Medulla oblongata (tissue), 1 donor: ENCODE measurements at regions not wholly inside any gene's neighbourhood (a gene's known extent, or its start where the extent isn't known, plus 50 kb on each side); places are given as distances from the start of the nearest gene placed in this dataset.
A peak's percentile ranks its signal among the peaks of the same experiment; 100 is the strongest.

Experiments
- DNase-seq: peaks from one replicate; pipeline ENCODE4 v3.0.0-alpha.2; 2015; ENCODE audit errors: extremely low spot score

DNA sequence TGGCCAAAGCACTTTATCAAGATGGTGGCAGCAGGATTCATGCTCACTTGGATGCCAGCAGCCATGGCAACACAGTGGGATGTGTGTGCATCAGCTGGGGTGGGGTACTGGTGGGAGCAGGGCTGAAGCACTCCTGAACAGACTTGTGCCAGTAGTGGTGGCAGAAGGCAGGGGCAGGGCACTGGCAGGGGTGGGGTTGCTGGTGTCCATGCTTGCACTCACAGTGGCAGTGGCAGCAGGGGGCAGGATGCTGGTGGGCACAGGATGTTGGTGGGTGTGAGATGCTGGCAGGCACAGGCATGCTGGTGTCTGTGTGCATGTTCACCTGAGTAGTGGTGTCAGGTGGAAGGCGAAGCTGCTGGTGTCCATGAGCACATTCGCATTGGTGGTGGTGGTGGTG, 161.0 kb upstream of the PMFBP1 start:
- no peak for DNase-seq

DNA sequence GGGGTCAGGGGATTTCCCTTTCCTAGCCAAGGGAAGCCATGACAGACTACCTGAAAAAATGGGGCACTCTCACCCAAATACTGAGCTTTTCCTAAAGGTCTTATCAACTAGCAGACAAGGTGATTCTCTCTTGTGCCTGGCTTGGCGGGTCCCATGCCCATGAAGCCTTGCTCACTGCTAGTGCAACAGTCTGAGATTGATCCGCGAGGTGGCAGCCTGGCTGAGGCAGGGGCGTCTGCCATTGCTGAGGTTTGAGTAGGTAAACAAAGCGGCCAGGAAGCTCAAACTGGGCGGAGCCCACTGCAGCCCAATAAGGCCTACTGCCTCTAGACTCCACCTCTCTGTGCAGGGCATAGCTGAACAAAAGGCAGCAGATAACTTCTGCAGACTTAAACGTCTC, 152.6 kb upstream of the PMFBP1 start:
- DNase-seq = no peak

DNA sequence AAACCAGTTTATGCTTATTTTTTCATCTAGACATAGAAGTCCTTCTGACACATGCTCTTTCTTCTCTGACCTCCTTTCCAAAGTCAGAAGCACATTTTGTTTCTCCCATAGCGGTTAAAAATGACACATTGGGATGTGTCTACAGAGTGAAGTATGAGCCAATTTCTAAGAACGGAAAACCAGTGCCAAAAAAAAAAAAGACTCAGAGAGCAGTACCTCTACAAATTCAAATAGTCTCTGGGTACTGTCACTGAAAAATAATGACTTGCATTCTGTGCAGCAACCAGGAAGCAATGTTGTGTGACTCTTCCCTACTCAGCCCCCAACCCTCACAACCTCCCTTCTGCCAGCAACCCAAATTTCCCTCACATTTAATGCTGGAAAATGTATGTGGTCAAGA, 145.5 kb upstream of the PMFBP1 start:
- no peak for DNase-seq

DNA sequence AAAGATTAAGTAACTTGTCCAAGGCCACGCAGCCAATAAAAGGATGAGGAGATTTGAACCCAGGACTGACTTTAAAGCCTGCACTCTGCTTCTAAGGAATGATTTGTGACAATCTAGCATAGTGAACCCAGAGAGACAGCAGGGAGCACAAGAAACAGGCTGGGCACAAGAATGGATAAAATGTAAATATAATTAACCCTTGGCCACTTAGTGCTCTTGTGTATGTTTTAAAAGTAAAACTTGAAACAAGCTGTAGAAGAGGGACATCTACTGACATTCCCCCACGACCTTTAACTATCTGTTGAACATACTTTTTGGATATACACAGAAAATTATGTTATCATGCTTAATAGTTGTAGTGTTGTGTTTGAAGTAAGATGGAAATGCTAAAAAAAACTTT, 141.9 kb upstream of the PMFBP1 start:
- no peak for DNase-seq

DNA sequence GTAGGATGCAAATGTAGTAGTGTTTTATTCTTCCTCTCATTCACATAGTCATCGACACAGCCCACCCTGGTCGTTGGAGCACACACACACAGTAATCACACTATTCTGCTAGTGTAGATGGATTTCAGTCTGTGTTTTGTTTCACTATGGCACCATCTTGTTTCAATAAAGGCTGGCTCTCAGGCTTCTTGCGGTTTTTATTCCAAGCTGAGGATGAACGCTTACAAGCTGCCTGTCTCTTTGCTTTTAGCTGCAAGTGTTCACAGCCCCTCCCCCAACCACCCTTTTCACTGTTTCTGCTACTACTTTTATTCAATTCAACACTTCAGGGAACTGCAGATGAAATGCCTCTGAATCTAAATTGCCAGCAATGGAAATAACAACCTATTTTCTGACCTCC, 140.9 kb upstream of the PMFBP1 start:
- DNase-seq = peak; percentile 14

DNA sequence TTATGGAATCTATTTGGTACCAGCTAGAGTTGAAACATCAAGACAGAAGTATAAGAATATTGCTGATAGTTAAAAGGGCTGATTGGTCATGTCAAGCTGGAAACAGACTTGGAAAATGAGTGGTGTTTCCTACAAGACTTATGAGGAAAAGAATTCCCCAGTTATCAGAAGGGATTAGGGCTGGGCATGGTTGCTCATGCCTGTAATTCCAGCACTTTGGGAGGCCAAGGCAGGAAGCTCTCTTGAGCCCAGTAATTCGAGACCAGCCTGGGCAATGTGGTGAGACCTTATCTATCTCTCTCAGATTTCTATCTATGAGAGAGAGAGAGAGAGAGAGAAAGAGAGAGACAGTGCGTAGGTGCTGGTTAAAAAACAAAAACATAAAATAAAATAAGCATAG, 139.5 kb upstream of the PMFBP1 start:
- no peak for DNase-seq

DNA sequence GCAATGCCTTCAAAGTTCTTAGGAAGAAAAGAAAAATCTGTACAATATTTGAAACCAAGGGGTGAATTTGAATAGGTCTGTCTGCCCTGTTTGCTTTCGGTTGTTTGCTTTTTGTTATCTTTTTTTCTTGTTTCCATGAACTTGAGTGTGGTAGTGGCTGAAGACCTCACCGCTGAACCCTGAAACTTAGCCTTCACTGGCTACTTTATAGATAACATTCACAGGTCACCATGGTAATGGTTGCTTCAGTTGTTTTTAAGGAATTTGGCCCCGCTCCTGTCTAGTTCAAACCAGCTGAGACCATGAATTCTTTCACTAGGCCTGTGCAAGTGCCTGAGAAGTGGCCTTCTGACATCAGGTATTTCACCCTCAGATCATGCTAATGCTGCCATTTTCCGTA, 137.0 kb upstream of the PMFBP1 start:
- no peak for DNase-seq

DNA sequence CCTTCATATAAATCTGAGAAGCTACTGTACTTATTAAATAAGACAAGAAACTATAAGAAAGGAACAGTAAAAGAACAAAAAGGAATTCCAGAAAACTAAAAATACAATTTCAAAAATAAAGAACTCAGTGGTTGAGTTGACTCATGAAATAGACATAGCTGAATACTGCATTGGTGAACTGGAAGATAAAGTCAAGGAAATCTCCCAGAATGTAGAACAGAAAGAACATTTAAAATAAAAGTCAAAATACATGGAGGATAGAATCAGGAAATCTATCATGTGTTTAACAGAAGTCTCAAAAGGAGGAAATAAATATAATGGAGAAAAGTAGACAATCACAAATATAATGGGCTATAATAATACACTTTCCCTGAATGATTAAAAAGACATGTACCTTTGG, 136.4 kb upstream of the PMFBP1 start:
- no peak for DNase-seq

DNA sequence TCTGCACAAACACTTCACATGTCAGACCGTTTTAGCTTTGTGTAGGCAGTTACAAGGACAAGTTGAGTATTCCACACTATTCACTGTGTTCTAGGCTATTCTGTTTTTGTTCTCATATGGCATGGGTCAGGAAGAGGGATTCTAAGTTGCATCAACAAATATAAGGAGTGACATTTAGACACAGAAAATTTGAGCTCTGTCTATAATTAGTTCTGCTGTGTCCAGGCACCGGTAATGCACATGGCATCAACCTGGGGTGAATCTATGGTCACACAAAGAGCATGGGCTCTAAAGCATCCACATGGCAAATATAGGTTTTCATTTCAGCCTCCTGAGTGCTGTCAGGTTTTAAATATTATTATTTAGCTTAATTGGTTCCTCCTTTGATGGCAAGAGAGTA, 130.4 kb upstream of the PMFBP1 start:
- no peak for DNase-seq

DNA sequence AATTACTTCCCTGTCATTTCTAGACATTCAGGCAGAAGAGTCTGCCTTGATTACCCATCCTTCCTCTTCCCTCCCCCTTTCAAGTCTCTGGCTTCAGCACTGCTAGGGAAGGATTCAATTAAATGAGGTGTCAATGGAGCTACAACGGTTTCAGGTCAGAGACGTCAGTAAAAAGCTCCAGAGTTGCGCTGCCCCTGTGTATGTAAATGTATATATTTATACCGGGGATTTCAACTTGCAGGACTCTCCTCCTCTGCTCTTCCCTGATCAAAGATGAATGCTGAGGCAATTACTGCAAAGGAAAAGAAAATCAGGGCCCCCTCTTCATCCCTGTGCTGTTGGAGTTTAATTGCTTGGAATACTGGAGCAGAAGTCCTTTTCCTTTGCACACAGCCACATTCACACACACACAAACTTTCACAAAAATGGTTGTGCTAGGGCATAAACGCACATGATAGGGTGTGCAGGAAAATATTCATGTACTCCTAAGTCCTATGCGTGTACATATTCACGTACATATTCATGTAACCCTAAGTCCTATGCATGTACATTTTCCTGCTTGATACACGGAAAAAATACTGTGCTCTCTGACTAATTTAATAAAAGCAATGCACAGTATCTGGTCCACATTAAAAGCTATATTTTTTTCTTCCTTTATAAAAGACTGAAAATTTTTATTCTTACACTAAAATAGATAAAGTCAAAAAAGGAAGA, 129.7 kb upstream of the PMFBP1 start:
- no peak for DNase-seq

DNA sequence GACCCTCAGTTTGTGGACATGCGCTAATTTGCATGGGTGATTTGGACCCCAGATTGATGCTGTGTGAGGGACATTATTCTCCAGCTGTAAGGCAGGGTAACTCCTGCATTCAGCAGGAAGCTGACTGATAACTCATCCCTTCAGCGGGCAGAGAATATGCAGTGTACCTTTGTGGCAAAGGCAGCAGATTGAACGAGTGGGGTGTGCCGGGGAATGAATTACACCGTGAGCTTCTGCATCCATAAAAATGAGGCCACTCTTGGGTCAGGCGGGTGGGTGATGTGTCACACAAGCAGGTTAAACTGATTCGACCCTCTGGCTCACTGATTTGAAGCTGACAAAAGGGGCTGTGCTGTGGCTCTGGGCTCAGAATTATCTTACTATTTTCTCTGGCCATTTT, 128.9 kb upstream of the PMFBP1 start:
- DNase-seq = no peak

DNA sequence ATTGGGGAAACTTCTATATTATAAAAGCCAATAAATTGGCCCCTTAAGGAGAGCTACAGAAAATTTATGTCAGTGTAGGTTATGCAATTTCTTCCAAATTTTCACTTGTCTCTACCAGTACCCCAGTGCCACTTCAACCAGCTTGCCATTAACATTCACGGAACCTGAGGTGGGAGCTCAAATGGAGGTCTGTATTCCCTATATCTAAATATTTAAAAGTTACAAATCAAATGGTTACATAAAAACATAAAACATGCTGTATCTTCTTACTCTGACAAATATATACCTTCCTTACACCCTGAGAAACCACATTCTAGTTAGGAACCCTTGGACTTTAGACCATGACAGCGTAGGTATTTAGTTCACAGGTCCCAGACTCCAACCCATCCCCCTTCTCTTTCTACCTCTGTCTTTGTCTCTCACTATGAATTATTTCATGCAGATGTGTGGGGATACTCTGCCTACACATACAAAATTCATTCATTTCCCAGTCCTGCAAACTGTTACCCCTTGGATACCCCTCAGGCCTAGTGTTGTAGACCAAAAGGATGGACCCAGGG, 127.8 kb upstream of the PMFBP1 start:
- DNase-seq = no peak

DNA sequence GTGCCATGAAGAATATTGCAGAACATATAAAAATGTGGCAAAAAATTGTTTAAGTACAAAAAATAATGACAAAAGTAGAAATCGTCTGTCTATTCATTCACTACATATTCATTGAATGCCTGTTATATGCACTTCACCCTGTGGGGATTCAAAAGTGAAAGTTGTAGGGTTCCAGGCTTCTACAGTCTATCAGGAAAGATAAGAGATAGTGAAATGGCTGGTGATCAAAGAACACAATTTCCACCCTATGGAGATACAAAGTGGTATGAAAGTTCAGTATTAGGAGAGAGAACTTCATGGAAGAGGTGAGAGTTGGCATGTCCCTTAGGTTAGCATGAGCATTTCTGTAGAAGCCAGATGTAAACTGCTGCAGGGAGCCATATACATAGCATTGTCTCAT, 127.0 kb upstream of the PMFBP1 start:
- DNase-seq = no peak

DNA sequence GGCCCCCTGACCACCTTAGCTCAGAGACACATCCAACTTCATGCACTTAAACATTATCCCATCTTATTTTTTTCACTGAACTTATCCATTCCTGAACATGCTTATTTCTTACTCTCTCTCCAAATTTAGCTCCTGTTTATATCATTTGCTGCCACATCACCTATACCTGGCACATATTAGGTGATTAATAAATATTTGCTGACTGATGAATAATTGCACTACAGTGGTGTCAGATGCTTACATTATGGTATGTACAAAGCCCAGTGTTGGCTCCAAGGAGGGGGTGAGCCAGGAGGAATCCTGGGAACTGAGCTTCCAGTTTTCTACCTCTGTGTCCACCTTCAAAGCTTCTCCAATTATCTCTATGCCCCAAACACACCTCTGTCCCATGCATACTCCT, 124.0 kb upstream of the PMFBP1 start:
- no peak for DNase-seq

DNA sequence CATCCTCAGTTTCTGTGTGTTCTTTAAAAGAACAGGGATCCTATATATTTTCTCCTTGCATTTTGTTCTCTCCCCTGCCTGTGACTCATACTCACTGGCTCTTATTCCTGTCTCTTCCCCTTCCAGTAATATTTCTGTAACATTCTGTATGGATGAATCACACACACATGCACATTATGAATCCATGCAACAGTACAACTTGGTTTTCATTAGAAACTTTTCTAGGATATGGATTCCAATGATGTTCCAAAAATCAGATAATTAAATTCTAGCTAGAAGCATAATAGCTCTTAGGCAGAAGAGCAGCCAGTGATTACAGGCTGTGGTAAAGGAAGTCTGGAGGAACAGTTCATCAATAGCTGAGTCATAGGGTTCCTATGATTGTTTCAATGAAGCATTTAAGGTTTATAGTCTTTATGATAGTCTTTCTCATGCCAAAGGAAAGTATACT, 119.6 kb upstream of the PMFBP1 start:
- no peak for DNase-seq

DNA sequence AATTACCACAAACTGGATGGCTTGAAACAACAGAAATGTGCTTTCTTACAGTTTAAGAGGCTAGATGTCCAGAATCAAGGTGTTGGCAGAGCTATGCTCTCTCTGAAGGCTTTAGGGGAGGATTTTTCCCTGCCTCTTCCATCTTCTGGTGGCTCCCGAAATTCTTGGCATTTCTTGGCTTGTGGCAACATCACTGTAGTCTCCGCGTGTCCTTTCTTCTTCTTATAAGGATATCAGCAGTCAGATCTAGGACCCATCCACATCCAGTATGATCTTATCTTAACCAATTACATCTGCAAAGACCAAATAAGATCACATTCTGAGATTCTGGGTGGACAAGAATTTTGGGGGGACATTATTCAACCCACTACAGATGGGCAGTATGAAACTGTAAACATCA, 119.2 kb upstream of the PMFBP1 start:
- DNase-seq = no peak

DNA sequence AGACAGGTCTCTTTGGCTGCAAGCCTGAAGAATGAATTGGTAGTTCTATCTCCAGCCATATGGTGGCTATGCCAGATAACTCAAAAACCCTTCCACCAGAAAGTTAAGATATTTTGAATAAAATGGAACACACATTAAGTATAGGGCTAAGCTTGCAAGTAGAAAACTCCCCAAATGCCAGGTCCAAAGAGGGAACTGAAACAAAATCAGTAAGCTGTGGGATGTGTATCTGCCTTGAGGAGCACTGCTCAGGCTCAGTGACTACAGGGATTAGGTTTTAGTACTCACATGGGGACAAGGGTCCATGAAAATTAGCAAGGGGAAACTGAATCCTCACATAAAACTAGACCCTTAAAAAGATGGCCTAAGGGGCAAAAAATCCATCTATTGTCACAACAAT, 115.7 kb upstream of the PMFBP1 start:
- no peak for DNase-seq

DNA sequence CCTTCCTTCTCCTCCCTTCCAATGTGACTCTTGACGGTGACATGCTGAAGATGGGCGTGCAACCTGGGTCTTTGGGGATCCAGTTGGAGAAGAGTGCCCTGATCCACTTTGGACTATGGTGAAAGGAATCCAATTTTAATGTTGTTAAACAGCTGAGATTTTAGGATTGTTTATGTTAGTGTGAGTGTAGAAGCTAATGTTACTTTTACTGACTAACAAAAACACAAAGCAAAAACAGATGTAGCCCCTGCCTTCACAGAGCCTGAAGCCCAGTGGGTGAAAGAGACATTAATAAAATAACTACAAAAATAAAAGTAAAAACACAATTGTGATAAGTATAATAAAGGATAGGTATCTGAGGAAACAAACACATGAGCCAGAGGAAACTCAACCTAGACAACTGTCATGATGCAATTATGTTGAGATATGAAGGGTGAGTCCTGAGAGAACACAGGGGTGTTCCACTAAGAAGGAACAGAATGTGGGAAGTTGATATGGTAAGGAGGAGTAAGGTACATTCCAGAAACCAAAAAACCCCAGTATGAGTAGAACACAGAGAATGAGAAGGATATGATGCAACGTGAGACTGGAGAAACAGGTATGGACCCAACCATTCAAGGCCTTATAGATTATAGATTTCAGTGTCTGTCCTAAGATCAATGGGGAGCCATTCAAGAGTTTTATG, 115.1 kb upstream of the PMFBP1 start:
- no peak for DNase-seq

DNA sequence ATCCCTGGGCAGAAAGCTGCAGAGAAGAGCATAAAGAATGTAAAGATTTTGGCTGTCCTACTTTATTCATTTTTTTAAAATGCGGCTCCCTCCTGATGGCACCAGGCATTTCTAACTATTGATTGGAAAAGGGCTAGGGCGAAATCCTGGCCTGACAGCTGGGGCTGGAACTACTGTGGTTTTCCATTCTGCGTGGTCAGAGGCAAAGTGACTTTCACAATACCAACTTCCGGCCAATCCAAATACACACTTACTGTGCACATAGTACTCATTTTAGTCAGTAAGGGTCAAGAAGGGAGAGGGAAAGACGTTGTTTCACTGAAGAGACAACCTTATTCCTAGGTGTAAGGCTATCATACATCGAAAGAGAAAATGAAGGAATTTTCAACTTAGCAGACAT, 113.8 kb upstream of the PMFBP1 start:
- DNase-seq = no peak

DNA sequence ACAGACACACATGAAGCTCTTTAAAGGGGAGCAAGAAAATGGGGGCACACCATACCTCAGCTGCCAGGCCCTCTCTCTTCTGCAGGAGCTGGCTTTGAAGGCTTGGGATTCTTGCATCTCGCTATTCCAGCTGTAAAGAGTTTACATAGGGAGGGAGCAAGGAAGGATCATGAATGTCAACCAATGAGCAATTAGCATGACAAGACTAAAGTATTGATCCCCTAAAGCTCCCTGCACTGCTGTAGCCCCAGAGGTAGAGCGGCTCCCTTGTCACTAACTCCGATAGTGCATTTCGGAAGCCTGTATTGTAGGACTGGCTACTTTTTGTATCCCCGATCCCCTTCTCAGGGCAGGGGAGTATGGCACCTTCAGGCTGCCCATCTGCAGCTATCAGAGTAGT, 113.4 kb upstream of the PMFBP1 start:
- no peak for DNase-seq

DNA sequence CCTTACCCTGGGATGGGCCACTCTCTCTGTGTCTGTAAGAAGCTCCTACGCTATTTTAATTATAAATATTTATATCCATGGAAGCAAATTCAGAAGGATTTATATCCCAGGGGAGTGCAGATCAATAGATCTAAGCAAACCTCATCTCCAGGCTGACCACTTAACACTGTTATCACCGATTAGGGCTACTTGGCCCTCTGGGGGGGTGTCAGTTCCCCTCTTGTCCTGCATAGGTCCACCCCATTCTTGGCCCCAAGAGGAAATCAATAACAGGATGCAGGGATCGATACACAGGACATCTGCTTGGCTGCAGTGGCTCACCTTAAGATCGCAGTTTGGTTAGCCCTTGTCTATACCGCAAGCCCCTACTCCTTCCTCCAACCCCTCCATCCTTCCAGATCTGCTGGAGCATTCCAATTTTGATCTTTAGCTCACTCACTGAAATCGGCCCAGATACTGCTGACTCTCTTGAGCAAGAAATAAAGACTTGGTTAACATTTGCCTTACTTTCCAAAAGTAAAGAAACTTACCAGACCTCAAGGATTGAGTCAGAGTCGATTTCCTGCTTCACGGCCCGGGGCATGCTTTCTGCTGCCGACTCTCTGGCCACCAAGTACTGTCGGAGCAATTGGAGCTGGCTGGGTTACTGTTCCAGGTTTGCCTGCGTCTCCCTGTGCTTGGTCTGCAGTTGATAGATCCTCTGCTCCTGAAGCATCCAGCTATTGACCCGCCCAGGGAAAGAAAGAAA, 112.3 kb upstream of the PMFBP1 start:
- no peak for DNase-seq

DNA sequence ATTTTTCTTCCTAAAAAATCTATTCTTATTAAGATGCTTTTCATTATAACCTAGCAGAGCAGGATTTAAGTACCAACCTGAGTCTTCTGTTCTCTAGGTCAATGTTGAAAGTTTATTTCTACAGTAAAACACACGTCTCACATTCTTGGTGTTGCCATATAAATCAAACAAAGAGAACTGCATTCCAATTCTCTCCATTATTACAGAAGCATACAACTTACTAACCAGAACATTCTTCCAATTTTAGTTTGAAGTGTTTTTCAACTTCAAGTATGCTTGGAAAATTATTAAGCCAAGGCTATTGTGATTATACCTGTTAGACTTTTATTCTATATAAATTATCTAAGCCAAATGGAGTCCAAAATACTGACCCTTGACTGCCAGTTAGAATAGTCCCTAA, 110.4 kb upstream of the PMFBP1 start:
- DNase-seq = no peak

DNA sequence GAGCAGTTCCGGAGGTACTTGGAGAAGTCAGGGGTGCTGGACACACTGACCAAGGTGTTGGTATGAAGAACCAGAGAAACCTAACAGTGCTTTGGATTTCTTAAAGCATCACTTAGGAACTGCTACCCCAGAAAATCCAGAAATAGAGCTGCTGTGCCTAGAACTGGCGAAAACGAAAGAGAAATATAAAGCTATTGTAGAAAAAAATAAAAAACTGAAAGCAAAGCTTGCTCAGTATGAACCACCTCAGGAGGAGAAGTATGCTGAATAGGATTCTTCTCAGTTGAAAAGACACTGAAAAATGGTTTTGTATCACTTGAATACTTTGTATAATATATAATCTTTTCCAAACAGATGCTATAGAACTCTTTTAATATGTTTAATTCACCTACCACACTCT, 106.3 kb upstream of the PMFBP1 start:
- DNase-seq = no peak
